Neural crest cell (in vitro differentiated cells): ENCODE measurements at regions not wholly inside any gene's neighbourhood (a gene's known extent, or its start where the extent isn't known, plus 50 kb on each side); places are given as distances from the start of the nearest gene placed in this dataset.
A peak's percentile ranks its signal among the peaks of the same experiment; 100 is the strongest.

Experiments used
- DNase-seq: peaks from one replicate; pipeline ENCODE4 v3.0.0; 2021; ENCODE audit warnings: low read depth, mixed read lengths, low spot score
- H3K27ac Mint-ChIP-seq: one replicate; pipeline ENCODE4 v1.8.0; 2021; ENCODE audit warnings: mild to moderate bottlenecking, mixed read lengths; ENCODE audit not compliant: unreplicated experiment
- H3K27me3 Mint-ChIP-seq: 2 replicates; pipeline ENCODE4 v1.8.0; 2021; ENCODE audit warnings: low read depth, mild to moderate bottlenecking, mixed read lengths
- H3K36me3 Mint-ChIP-seq: 2 replicates; pipeline ENCODE4 v1.8.0; 2021; ENCODE audit warnings: low read depth, mild to moderate bottlenecking, mixed read lengths
- H3K4me1 Mint-ChIP-seq: 2 replicates; pipeline ENCODE4 v1.8.0; 2021; ENCODE audit warnings: mixed read lengths
- H3K4me3 Mint-ChIP-seq: one replicate; pipeline ENCODE4 v1.8.0; 2021; ENCODE audit warnings: mild to moderate bottlenecking, mixed read lengths
- H3K9me3 Mint-ChIP-seq: 2 replicates; pipeline ENCODE4 v1.8.0; 2021; ENCODE audit warnings: mixed read lengths
- CTCF ChIP-seq: fragments of 200-600 bp; sonication (generic); conservative IDR thresholded peaks from 2 replicates; pipeline ENCODE4 v1.5.0; 2021; ENCODE audit warnings: antibody characterized with exemption, mild to moderate bottlenecking

- no peak overlapping the region for H3K27ac Mint-ChIP-seq
- no peak overlapping the region for H3K4me3 Mint-ChIP-seq
- peaks cover 3% of the 10 kb centered on the region for H3K9me3 Mint-ChIP-seq
- TF ChIP-seq CTCF: no peak
- no peaks in the 10 kb centered on the region for H3K36me3 Mint-ChIP-seq
- no peaks in the 10 kb centered on the region for H3K4me1 Mint-ChIP-seq
- H3K27me3 Mint-ChIP-seq: no peaks in the 10 kb centered on the region
- DNase-seq: no peak
These were observed 267.0 kb downstream of the ZIC4 start for GRCh38 chr3:147139341-147139740.

- Mint-ChIP-seq H3K9me3 (peaks cover 17% of the 10 kb centered on the region), H3K4me1 (no peaks in the 10 kb centered on the region), H3K36me3 (peaks cover 11% of the 10 kb centered on the region), H3K27me3 (no peaks in the 10 kb centered on the region), H3K4me3 (no peak overlapping the region), H3K27ac (no peak overlapping the region)
- no peak for TF ChIP-seq CTCF
- DNase-seq: no peak
These were observed 274.2 kb downstream of the ZIC4 start for GRCh38 chr3:147132168-147132567.

- Mint-ChIP-seq H3K27ac (no peak overlapping the region), H3K36me3 (peaks cover 11% of the 10 kb centered on the region), H3K4me1 (no peaks in the 10 kb centered on the region), H3K4me3 (no peak overlapping the region), H3K27me3 (no peaks in the 10 kb centered on the region), H3K9me3 (peaks cover 17% of the 10 kb centered on the region)
- TF ChIP-seq CTCF: no peak
- no peak for DNase-seq
These were observed 275.9 kb downstream of the ZIC4 start for GRCh38 chr3:147130461-147130860.

GRCh38 chr3:147129665-147130064 lies 276.7 kb downstream of the ZIC4 start:
- H3K4me3 Mint-ChIP-seq: no peak overlapping the region
- no peaks in the 10 kb centered on the region for H3K27me3 Mint-ChIP-seq
- no peak for TF ChIP-seq CTCF
- no peak overlapping the region for H3K27ac Mint-ChIP-seq
- no peaks in the 10 kb centered on the region for H3K4me1 Mint-ChIP-seq
- DNase-seq: no peak
- H3K36me3 Mint-ChIP-seq: peaks cover 11% of the 10 kb centered on the region
- peaks cover 17% of the 10 kb centered on the region for H3K9me3 Mint-ChIP-seq

- Mint-ChIP-seq H3K4me1 (no peaks in the 10 kb centered on the region), H3K9me3 (peaks cover 3% of the 10 kb centered on the region), H3K36me3 (no peaks in the 10 kb centered on the region), H3K4me3 (no peak overlapping the region), H3K27ac (no peak overlapping the region), H3K27me3 (no peaks in the 10 kb centered on the region)
- no peak for TF ChIP-seq CTCF
- DNase-seq: no peak
These were observed 284.0 kb downstream of the ZIC4 start for GRCh38 chr3:147122350-147122749.

GRCh38 chr3:147119989-147120388 lies 286.4 kb downstream of the ZIC4 start:
- TF ChIP-seq CTCF: peak; percentile 61
- no peak for DNase-seq
- Mint-ChIP-seq H3K27me3 (no peaks in the 10 kb centered on the region), H3K36me3 (no peaks in the 10 kb centered on the region), H3K4me1 (no peaks in the 10 kb centered on the region), H3K27ac (no peak overlapping the region), H3K4me3 (no peak overlapping the region), H3K9me3 (no peaks in the 10 kb centered on the region)
